ENCODE measurements at regions not wholly inside any gene's neighbourhood (a gene's known extent, or its start where the extent isn't known, plus 50 kb on each side); places are given as distances from the start of the nearest gene placed in this dataset.

- Mint-ChIP-seq H3K4me3 (no peak overlapping the region), H3K4me1 (peaks cover 12% of the 10 kb centered on the region), H3K9me3 (no peaks in the 10 kb centered on the region), H3K27me3 (no peaks in the 10 kb centered on the region), H3K36me3 (no peaks in the 10 kb centered on the region), H3K27ac (no peak overlapping the region)
- no peak for ATAC-seq (ENCODE audit: low read depth)
- DNase-seq (ENCODE audit: low spot score in 2 of 2), result no peak
These were observed 205.5 kb downstream of the UBE2E3 start for GRCh38 chr2:181185948-181186347.

- Mint-ChIP-seq H3K4me3 (no peak overlapping the region), H3K4me1 (peaks cover 10% of the 10 kb centered on the region), H3K9me3 (no peaks in the 10 kb centered on the region), H3K27ac (no peak overlapping the region), H3K27me3 (no peaks in the 10 kb centered on the region), H3K36me3 (no peaks in the 10 kb centered on the region)
- ATAC-seq (ENCODE audit: low read depth), result no peak
- DNase-seq (ENCODE audit: low spot score in 2 of 2), result no peak
These were observed 208.2 kb downstream of the UBE2E3 start for GRCh38 chr2:181188605-181189004.

GRCh38 chr2:181189951-181190350 is 209.5 kb downstream of the UBE2E3 start:
- DNase-seq (ENCODE audit: low spot score in 2 of 2) (no peak), ATAC-seq (ENCODE audit: low read depth) (no peak)
- Mint-ChIP-seq H3K9me3 (no peaks in the 10 kb centered on the region), H3K27ac (no peak overlapping the region), H3K36me3 (no peaks in the 10 kb centered on the region), H3K4me1 (no peaks in the 10 kb centered on the region), H3K4me3 (no peak overlapping the region), H3K27me3 (no peaks in the 10 kb centered on the region)

GRCh38 chr2:181190711-181191110 is 210.3 kb downstream of the UBE2E3 start:
- H3K9me3 Mint-ChIP-seq, result no peaks in the 10 kb centered on the region
- no peak overlapping the region for H3K4me3 Mint-ChIP-seq
- DNase-seq (ENCODE audit: low spot score in 2 of 2) (no peak), ATAC-seq (ENCODE audit: low read depth) (no peak)
- H3K27ac Mint-ChIP-seq, result no peak overlapping the region
- no peaks in the 10 kb centered on the region for H3K27me3 Mint-ChIP-seq
- no peaks in the 10 kb centered on the region for H3K36me3 Mint-ChIP-seq
- no peaks in the 10 kb centered on the region for H3K4me1 Mint-ChIP-seq

- Mint-ChIP-seq H3K9me3 (no peaks in the 10 kb centered on the region), H3K4me3 (no peak overlapping the region), H3K27me3 (no peaks in the 10 kb centered on the region), H3K4me1 (peaks cover 5% of the 10 kb centered on the region), H3K27ac (no peak overlapping the region), H3K36me3 (no peaks in the 10 kb centered on the region)
- DNase-seq (ENCODE audit: low spot score in 2 of 2), result no peak
- ATAC-seq (ENCODE audit: low read depth), result no peak
These were observed 213.1 kb downstream of the UBE2E3 start for GRCh38 chr2:181193550-181193949.

- H3K27ac Mint-ChIP-seq, result no peak overlapping the region
- DNase-seq (ENCODE audit: low spot score in 2 of 2) (no peak), ATAC-seq (ENCODE audit: low read depth) (no peak)
- H3K4me3 Mint-ChIP-seq, result no peak overlapping the region
- H3K36me3 Mint-ChIP-seq, result no peaks in the 10 kb centered on the region
- H3K27me3 Mint-ChIP-seq, result no peaks in the 10 kb centered on the region
- H3K9me3 Mint-ChIP-seq, result no peaks in the 10 kb centered on the region
- peaks cover 5% of the 10 kb centered on the region for H3K4me1 Mint-ChIP-seq
These were observed 216.0 kb downstream of the UBE2E3 start for GRCh38 chr2:181196401-181196800.

GRCh38 chr2:181197140-181197760 is 216.8 kb downstream of the UBE2E3 start:
- no peak for DNase-seq (ENCODE audit: low spot score in 2 of 2)
- ATAC-seq (ENCODE audit: low read depth), result no peak
- peaks cover 5% of the 10 kb centered on the region for H3K4me1 Mint-ChIP-seq
- H3K9me3 Mint-ChIP-seq, result no peaks in the 10 kb centered on the region
- no peak overlapping the region for H3K4me3 Mint-ChIP-seq
- no peaks in the 10 kb centered on the region for H3K36me3 Mint-ChIP-seq
- H3K27me3 Mint-ChIP-seq, result no peaks in the 10 kb centered on the region
- no peak overlapping the region for H3K27ac Mint-ChIP-seq

- peaks cover 5% of the 10 kb centered on the region for H3K4me1 Mint-ChIP-seq
These were observed 217.9 kb downstream of the UBE2E3 start for GRCh38 chr2:181198183-181198864.

GRCh38 chr2:181203412-181203811 is 223.0 kb downstream of the UBE2E3 start:
- Mint-ChIP-seq H3K9me3 (peaks cover 8% of the 10 kb centered on the region), H3K27ac (no peak overlapping the region), H3K36me3 (peaks cover 6% of the 10 kb centered on the region), H3K27me3 (no peaks in the 10 kb centered on the region), H3K4me1 (no peaks in the 10 kb centered on the region), H3K4me3 (no peak overlapping the region)
- DNase-seq (ENCODE audit: low spot score in 2 of 2) (no peak), ATAC-seq (ENCODE audit: low read depth) (no peak)

More at GRCh38 chr2:181198183-181198864, 217.9 kb downstream of the UBE2E3 start:
- H3K27ac Mint-ChIP-seq, result no peak overlapping the region
- no peaks in the 10 kb centered on the region for H3K36me3 Mint-ChIP-seq
- H3K27me3 Mint-ChIP-seq, result no peaks in the 10 kb centered on the region
- DNase-seq (ENCODE audit: low spot score in 2 of 2) (no peak), ATAC-seq (ENCODE audit: low read depth) (no peak)
- no peak overlapping the region for H3K4me3 Mint-ChIP-seq
- no peaks in the 10 kb centered on the region for H3K9me3 Mint-ChIP-seq

- H3K27me3 Mint-ChIP-seq, result no peaks in the 10 kb centered on the region
- no peak overlapping the region for H3K27ac Mint-ChIP-seq
- no peak for ATAC-seq (ENCODE audit: low read depth)
- H3K4me1 Mint-ChIP-seq, result no peaks in the 10 kb centered on the region
- H3K9me3 Mint-ChIP-seq, result peaks cover 8% of the 10 kb centered on the region
- no peak for DNase-seq (ENCODE audit: low spot score in 2 of 2)
- no peak overlapping the region for H3K4me3 Mint-ChIP-seq
- H3K36me3 Mint-ChIP-seq, result peaks cover 6% of the 10 kb centered on the region
These were observed 223.5 kb downstream of the UBE2E3 start for GRCh38 chr2:181203916-181204315.

GRCh38 chr2:181218401-181218821 is 238.0 kb downstream of the UBE2E3 start:
- H3K27me3 Mint-ChIP-seq, result no peaks in the 10 kb centered on the region
- no peak overlapping the region for H3K4me3 Mint-ChIP-seq
- H3K36me3 Mint-ChIP-seq, result peaks cover under 1% of the 10 kb centered on the region
- no peaks in the 10 kb centered on the region for H3K9me3 Mint-ChIP-seq
- DNase-seq (ENCODE audit: low spot score in 2 of 2) (no peak), ATAC-seq (ENCODE audit: low read depth) (no peak)
- H3K4me1 Mint-ChIP-seq, result peaks cover 3% of the 10 kb centered on the region
- no peak overlapping the region for H3K27ac Mint-ChIP-seq

GRCh38 chr2:181223234-181223633 is 234.0 kb upstream of the ITGA4 start:
- H3K27ac Mint-ChIP-seq, result no peak overlapping the region
- peaks cover 6% of the 10 kb centered on the region for H3K4me1 Mint-ChIP-seq
- DNase-seq (ENCODE audit: low spot score in 2 of 2) (no peak), ATAC-seq (ENCODE audit: low read depth) (no peak)
- H3K27me3 Mint-ChIP-seq, result peaks cover 3% of the 10 kb centered on the region
- H3K9me3 Mint-ChIP-seq, result no peaks in the 10 kb centered on the region
- no peak overlapping the region for H3K4me3 Mint-ChIP-seq
- peaks cover 2% of the 10 kb centered on the region for H3K36me3 Mint-ChIP-seq

- DNase-seq (ENCODE audit: low spot score in 2 of 2), result no peak
- Mint-ChIP-seq H3K9me3 (no peaks in the 10 kb centered on the region), H3K27me3 (peaks cover 3% of the 10 kb centered on the region), H3K36me3 (peaks cover 2% of the 10 kb centered on the region), H3K4me1 (peaks cover 6% of the 10 kb centered on the region), H3K4me3 (no peak overlapping the region), H3K27ac (peak overlapping the region; percentile 60)
- ATAC-seq (ENCODE audit: low read depth), result no peak
These were observed 232.3 kb upstream of the ITGA4 start for GRCh38 chr2:181224866-181225265.

- H3K27me3 Mint-ChIP-seq, result peaks cover 3% of the 10 kb centered on the region
- H3K9me3 Mint-ChIP-seq, result no peaks in the 10 kb centered on the region
- H3K36me3 Mint-ChIP-seq, result no peaks in the 10 kb centered on the region
- H3K4me1 Mint-ChIP-seq, result peaks cover 4% of the 10 kb centered on the region
- ATAC-seq (ENCODE audit: low read depth), result no peak
- H3K4me3 Mint-ChIP-seq, result no peak overlapping the region
- no peak overlapping the region for H3K27ac Mint-ChIP-seq
- DNase-seq (ENCODE audit: low spot score in 2 of 2), result no peak
These were observed 228.5 kb upstream of the ITGA4 start for GRCh38 chr2:181228661-181229060.

GRCh38 chr2:181231151-181231550 is 226.0 kb upstream of the ITGA4 start:
- ATAC-seq (ENCODE audit: low read depth) (no peak), DNase-seq (ENCODE audit: low spot score in 2 of 2) (no peak)
- Mint-ChIP-seq H3K36me3 (no peaks in the 10 kb centered on the region), H3K27ac (no peak overlapping the region), H3K4me3 (no peak overlapping the region), H3K9me3 (no peaks in the 10 kb centered on the region), H3K27me3 (peaks cover 3% of the 10 kb centered on the region), H3K4me1 (peaks cover 8% of the 10 kb centered on the region)

Data from memory B cell (primary cell).